HS-27A (cell line): ENCODE measurements at regions not wholly inside any gene's neighbourhood (a gene's known extent, or its start where the extent isn't known, plus 50 kb on each side); places are given as distances from the start of the nearest gene placed in this dataset.
"Not testable (repeated sequence)": the region's sequence is repeated elsewhere in the genome, so short reads cannot be mapped to it uniquely, and the experiment has no call there.

ENCODE experiments used
- DNase-seq: peaks from one replicate; pipeline ENCODE4 v3.0.0-alpha.2; 2012; ENCODE audit warnings: low read depth, missing footprints

DNA sequence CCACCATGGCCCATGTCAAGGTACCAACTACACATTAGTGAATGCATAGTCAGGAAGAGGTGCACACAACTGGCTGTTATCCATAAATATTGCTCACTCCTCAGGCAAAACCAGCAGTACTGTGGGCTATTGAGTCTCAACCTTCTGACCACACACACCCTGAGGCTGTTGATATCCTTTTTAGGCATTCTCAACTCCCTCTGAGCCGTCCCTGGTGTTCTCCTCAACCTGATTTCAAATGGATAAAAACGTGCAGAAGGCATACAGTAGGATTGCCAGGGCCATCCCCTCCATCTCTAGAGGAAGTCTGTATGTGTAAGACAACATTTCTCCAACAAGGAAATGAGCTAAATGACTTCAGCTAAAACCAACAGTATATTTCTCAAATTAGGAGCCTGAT is 98.7 kb upstream of the KLHL13 start:
- DNase-seq, result no peak

DNA sequence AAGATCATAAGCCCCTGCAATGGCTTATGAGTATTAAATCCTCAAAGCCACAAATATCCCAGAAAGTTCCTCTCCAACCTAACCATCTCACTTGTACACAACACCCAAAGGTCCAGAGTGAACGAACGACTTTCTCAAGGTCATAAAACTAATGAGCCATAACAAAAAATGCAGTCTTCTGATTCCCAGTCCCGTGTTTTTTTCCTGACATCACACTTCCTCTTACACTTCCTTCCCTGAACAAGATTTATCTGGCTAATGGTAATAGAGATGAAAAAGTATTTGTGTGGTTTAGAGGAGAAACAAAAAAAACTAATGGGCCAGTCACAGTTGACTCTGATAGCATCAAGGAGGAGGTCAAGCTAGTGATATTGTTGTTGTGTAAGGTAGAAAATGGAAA is 99.5 kb upstream of the KLHL13 start:
- DNase-seq, result no peak

DNA sequence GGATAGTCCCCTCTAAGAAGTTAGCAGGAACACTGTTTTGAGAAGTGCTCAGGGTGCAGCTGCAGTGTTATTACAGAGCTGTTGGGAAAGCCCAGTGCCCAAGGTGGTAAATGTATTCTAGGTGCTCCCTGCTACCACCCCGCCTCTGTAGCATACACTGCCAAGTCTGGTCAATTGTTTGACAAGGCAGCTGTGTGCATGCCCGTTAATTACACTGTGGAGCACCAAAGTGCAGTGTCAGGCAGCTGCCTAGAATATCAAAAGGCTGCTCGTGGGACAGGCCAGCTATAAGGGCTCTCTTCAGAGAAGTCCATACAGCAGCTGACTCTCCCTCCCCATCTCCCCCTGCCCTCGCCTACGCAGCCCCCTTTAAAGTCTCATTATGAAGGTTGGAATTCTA is 99.9 kb upstream of the KLHL13 start:
- no peak for DNase-seq

DNA sequence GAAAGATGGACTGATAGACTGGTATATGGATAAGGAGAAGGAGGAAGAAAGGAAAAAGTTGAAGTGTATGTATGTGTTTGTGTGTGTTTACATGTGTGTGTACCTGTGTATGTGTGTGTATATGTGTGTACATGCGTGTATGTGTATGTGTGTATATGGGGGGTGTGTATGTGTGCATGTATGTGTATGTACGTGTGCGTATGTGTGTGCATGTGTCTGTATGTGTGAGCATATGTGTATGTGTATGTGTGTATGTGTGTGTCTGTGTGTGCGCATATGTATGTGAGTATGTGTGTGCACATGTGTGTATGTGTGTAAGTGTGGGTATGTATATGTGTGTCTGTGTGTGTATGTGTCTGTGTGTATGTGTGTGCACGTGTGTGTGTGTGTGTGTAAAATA is 101.5 kb upstream of the KLHL13 start:
- no peak for DNase-seq

DNA sequence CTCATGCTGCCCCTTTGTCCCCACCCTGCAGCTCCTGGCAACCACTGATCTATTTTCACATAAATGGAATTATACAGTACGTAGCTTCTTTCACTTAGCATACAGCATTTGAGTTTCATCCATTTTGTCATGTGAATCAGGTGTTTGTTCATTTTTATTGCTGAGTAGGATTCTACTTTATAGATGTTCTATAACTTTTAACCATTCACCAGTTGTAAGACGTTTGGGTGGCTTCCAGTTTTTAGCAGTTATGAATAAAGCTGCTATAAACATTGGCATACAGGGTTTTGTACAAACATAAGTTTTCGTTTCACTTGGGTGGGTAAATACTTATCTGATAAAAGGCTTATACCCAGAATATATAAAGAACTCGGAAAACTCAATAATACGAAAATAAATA is 102.3 kb upstream of the KLHL13 start:
- no peak for DNase-seq

DNA sequence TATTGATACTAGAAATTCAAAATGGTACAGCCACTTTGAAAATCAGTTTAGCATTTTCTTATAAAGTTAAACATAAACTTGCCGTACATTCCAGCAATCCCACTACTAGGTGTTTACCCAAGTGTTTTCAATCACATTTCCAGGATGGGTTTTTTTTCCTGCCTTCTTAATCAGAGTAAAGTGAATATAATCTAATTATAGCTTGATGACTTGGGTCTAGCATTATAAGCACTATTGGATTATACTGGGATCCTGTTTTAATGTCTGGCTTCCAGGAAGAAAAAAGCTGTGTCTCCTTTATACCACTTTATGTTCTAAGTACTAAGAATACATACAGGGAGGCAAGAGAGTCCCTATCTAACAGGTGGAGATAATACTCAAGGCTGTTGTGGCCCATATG is 103.3 kb upstream of the KLHL13 start:
- DNase-seq, result no peak

DNA sequence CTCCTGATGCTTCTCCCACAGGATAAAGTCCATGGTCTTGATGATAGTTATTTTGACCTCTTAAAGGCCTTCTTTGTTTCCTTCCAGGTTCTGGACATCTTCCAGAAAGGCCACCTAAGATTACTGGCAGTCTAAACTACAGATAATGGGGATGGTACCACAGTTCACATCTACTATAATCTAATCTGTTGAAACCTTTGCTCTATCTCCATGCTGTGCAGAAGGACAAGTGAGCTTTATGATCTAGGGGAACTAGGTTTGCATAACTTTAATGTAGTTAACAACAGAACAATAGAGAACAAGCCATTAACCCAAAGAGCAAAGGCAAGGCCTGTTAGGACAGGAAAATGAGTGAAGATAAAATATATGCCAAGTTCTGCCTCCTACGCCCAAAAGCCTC is 103.9 kb upstream of the KLHL13 start:
- no peak for DNase-seq

DNA sequence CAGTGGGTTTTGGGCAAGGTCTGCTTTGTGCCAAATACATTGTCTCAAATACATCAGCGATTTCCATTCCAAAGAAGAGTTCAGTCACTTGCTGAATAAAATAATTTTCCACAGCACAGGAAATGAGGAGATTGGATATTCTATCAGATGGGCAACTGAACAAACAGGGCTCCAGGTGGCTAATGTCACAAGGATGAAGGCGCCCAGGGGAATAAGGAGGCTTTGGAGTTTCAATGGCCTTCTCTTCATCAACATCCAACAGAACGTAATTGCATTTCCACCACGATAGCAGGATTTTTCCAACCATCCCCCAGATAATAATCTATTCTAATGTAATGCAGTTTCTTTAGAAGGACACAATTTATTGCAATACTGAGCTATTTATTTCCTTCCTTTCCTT is 104.7 kb upstream of the KLHL13 start:
- no peak for DNase-seq

DNA sequence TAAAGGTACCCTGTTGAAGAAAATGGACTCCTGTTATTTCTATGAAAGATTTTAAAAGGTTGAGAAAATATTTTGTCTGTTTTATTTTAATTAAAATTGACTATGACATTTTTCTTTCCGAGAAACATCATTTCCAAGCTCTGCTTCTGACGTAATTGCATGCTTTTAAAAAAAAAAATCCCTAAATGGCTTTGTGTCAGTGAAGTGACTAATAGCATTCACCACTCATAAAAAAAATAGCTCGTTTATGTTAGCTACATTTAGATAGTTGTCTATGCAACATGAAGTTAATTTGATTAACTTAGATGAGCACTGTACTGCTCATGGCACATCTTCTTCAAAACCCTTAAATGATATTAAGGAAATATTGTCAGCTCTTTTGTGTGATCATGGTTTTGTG is 105.1 kb upstream of the KLHL13 start:
- DNase-seq, result no peak

DNA sequence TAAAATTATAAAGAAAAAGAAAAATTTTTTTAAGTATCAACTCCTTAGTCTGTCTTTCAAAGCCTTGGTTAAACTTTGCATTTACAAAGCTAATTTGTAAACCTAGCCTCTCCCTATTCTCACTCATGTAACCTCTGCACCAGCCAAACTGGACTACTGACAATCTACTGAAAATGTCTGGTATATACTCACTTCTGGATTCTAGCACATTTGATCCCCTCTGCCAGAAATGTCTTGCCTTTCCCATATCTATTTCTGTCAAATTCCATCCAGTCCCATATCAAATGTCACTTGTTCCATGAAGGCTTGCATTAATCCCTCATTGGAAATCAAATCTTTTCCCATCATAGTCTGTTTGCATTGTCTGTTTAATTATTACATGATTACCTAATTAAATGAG is 105.8 kb upstream of the KLHL13 start:
- DNase-seq, result no peak

DNA sequence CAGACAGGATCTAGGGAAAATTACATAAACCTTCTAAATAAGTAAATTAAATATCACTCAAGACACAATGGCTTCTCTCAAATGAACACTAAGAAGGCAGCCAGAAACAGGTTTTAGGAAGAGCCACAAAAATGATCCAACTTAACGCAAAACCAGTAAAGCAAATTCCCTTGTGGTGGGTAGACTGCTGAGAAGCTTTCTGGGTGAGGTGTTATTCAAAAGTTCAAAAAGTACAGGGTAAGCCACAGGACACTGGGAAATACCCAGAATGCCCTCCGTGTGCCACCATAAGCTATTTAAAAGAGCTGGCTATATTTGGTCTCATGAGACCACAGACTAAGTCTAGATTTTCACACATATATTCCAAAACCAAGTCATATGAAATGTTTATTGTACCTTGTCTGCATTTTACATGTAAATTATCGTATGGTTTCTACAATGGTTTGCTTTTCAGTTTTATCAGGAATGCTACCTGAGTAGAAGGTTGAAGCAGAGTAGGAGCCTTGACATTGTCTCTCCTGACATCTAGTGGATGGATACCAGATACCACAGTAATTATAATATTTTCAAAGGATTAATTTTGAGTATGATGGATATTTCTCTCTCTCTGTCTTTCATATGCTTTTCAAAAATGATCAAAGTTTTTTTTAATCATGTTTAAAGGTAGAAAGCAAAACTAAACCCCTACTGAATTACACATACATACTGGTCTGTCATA is 109.3 kb upstream of the KLHL13 start:
- peak; percentile 3 for DNase-seq

DNA sequence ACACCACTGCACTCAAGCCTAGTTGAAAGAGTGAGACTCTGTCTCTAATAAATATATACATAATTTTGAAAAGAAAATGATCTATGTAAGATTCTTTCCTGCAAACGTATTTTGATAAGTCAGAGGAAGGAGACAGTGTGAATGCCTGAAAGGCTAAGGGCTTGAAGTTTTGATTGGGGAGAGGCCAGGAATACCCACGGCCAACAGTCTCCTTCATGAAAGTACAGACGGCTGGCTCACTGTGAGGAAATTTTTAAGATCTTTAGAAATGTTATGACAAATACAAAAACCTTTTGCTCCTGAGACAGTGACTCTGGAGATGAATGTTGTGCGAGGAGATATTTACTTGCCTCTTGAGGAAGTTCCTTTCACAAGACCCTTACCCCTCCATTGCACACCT is 111.4 kb upstream of the KLHL13 start:
- DNase-seq, result no peak

DNA sequence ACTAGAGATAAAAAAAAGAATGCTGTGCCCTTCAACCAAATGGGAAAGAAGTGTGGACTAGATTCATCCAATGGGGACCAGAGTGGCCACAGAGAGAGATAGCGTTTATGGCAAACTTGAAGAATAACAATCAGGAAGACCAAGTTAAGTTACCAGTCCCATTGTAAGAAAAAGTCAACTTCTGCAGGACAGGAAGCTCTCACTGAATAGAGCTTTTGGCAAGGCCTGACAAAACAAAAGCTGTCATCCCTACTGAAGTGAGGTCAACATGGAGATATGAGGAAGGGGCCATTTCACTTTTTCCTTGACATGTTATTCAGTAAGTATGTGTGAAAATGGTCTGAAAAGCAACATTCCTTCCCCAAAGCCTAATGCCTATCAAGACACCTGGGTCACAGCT is 111.8 kb upstream of the KLHL13 start:
- DNase-seq, result no peak

DNA sequence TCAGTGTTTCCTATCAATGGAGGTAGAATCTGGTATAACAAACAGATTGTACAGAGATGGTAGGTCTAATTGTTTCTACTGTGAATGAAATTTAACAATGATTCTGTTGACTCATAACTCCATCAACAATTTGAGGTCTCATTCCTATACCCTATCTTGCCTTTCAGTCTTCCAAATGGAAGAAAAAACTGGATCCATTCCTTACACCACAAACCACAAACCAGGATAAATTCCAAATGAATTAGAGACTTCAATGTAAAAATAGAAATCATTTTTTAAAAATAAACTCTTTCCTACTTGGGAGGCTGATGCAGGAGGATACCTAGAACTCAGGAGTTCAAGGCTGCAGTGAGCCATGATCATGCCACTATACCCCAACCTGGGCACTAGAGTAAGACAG is 114.4 kb upstream of the WDR44 start:
- DNase-seq, result no peak

DNA sequence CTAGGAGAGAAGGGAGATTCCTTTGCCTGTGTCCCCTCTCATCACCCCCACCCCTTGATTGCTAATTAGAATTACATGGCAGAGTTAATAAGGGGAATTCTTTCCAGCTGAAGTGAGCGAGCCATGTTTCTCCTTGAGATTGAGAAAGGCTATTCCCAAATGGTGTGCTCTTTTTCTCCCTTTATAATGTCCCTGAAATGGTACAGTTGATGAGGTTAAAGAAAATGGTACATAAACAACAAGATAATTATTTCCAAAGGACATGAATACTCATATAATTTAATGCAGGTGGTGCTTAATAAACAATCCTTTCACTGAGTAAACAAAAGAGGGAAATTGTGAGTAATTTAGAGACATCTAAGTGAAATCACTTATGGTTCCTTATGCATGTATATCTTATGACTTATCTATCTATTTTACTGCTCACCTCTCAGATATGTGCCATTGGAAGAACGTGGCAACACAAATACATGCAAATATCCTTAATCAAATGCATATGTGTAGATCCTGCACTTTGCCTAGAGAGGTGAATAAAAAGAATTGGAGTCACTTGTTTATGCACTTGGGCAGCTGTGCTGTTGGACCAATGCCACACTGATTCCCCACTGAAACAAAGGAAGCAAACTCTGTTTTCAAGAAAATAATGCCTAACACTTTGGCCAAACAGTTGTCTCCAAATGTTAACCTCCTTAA is 106.6 kb upstream of the WDR44 start:
- no peak for DNase-seq

DNA sequence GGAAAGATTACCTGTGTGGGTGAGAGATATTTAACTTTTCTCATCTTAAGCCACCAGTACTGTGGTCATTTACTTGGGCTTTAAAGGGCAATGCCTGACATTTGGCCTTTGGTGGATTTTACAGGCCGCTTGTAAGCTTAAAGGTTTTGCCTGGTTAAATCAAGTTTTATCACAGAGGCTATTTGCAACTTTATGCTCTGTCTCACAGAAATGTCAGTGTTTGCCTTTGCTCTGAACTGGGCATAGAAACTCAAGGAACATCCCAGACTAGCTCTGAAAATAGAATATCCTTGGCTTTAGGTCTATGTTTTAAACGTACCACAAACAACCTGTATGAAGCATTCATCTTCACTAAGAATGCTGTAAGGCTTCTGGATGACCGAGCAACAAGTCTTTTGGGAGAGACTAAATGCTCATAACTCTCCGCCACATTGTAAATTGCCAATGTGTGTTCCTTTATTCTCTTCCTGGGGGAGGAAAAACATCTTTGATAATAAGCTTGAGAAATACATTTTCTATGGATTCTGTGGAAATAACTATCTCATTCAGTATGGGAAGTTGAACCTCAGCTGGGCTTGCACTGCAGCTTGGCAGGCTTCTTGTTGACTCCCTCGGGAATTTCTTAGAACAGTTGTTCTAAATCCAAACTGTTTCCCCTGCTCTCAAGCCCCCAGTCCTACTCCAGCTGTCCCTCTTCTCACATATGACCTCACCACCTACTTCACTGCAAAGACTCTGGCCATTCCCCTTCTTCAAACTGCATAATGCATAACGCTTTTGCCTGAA is 105.8 kb upstream of the WDR44 start:
- DNase-seq, result no peak

DNA sequence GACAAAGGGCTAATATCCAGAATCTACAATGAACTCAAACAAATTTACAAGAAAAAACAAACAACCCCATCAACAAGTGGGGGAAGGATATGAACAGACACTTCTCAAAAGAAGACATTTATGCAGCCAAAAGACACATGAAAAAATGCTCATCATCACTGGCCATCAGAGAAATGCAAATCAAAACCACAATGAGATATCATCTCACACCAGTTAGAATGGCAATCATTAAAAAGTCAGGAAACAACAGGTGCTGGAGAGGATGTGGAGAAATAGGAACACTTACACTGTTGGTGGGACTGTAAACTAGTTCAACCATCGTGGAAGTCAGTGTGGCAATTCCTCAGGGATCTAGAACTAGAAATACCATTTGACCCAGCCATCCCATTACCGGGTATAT is 98.9 kb upstream of the WDR44 start:
- not testable (repeated sequence) for DNase-seq

DNA sequence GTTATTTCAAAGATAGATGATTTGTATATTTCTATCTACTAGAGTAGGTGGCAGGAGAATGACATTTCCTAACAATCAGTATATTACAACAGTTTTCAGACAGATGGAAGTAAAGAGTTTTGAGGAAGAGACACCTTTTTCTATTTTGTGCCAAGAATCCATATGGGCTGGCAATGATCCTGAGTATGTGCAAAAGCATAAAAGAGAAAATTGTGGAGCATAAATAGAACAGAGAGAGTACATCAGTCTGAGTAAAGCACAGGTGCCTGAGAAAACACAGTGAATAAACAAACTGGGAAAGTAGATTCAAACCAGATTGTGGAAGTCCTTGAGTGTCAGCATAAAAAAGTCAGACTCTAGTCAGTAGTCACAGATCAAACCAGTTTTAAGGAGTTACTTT is 96.8 kb upstream of the WDR44 start:
- DNase-seq, result no peak

DNA sequence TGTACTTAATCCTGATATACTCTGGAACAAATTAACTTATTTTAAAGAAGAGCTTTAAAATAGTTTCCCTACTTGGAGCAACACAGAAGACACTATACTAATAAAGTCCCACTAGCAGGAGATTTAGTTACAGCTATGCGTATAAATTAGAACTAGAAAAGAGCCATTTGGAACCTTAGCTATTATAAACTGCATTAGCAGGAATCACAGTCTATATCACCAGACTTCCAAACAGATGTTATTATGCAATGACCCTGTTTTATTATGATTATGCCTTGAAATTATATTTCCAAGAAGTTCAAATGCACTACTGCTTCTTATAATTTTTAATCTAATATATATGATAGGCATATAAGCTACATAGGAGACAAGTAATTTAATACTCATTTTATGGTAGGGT is 95.5 kb upstream of the WDR44 start:
- DNase-seq, result no peak

DNA sequence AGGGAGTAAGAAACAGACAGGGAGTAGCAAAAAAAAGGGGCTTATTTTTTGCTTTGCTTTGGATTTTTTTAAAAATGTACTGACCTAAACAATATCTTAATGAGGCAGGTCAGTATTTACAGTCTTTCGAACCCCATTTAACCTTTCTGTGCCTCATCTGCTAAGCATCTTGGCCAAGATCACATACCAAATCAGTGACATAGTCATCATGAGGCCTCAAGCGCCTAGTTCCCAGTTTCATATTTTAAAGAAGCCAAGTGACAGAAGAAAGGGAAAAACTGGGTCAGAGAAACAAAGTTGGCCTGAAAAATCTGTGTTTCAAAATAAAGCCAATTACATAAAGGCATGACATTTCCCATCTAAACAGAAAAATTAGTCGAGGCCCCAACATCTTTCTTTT is 94.6 kb upstream of the WDR44 start:
- no peak for DNase-seq

DNA sequence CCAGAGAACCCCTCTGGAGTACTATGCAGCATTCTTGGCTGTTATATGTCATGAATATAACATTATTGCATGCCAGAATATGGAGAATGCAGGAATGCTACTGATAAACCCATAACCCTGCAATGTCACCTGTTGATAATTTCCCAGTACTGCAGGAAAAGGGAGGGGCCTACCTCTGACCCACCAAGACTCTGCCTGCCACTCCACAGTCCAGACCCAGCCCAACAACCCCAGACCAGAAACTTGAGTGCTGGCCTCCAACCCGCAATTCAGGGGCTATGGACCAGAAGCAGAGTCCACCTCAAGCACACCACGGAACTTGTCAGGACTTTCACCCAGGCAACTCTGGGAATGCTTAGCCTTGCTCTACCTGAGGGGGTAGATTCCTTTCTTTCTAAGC is 92.9 kb upstream of the WDR44 start:
- no peak for DNase-seq

DNA sequence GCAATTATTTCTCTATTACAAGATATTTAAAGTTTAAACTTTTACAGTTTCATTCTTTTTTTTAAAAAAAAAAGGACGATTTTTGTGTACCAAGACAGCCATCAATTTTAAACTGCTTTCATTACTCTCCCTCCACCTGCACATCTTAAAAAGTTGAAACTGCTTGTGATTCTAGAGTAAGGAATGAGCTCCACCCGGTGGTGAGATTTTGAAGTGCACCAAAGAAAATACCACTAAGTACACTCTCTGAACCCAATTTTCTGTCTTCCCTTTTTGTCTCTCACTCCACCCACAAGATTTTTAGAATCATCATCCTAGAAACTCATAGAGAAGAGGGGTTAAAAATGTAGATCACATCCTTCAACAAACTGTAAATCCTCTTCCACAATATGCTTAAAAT is 91.3 kb upstream of the WDR44 start:
- peak; percentile 9 for DNase-seq

DNA sequence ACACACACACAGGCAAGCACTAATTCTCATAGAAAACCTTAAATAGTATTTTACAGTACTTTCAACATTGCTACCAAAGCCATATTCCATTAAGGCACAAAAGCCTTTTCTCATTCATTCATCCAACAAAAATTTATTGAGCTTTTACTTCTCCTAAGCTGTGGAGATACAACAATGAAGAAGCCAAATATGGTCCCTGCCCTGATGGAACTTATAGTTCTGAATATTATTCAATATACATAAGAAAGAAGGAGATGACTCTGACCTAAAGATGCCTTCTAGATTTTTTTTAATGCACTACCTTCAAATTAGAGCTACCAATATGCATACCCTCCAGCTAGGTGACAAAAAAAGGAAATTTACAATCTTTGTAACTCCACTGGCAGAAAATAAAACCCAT is 90.0 kb upstream of the WDR44 start:
- no peak for DNase-seq
